GM18498 (cell line): ENCODE measurements at regions not wholly inside any gene's neighbourhood (a gene's known extent, or its start where the extent isn't known, plus 50 kb on each side); places are given as distances from the start of the nearest gene placed in this dataset.

Experiments used
- ATAC-seq: cut with Tn5 transposase; IDR thresholded peaks from one replicate; pipeline ENCODE4 v1.9.1; 2021; ENCODE audit warnings: mild to moderate bottlenecking, moderate library complexity; ENCODE audit not compliant: unreplicated experiment

DNA sequence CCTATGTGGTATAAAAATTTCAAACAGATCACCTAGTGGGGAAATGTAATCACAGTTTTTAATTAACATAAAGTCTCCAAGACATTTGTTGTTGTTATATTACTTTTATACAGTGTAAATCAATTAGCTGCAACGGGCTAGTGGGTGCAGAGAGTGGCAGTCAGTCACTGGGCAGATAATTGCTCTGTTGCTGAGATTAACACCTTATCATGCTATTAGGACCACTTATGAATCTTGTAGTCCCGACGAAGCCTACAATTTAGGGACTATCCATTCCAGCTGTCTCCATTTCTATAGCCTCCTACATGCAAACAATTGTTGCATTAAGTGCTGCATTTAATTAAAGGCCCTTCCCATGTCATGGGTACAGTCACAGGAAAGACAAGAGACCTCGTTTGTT, 158.9 kb upstream of the PROX1 start:
- ATAC-seq: no peak

- no peak for ATAC-seq
Measured at GRCh38 chr1:213829780-213830179, 158.0 kb upstream of the PROX1 start.

- ATAC-seq: no peak
Measured at GRCh38 chr1:213830371-213830770, 157.4 kb upstream of the PROX1 start.

- no peak for ATAC-seq
Measured at GRCh38 chr1:213840575-213840974, 147.2 kb upstream of the PROX1 start.

GRCh38 chr1:213844632-213845031, 143.1 kb upstream of the PROX1 start:
- ATAC-seq: no peak

GRCh38 chr1:213852107-213852506, 135.7 kb upstream of the PROX1 start:
- no peak for ATAC-seq

GRCh38 chr1:213858581-213858980, 129.2 kb upstream of the PROX1 start:
- ATAC-seq: no peak

- ATAC-seq: no peak
Measured at GRCh38 chr1:213861841-213862240, 125.9 kb upstream of the PROX1 start.

GRCh38 chr1:213864091-213864490, 123.7 kb upstream of the PROX1 start:
- ATAC-seq: no peak

- no peak for ATAC-seq
Measured at GRCh38 chr1:213868482-213868881, 119.3 kb upstream of the PROX1 start.

GRCh38 chr1:213871179-213871578, 116.6 kb upstream of the PROX1 start:
- no peak for ATAC-seq

DNA sequence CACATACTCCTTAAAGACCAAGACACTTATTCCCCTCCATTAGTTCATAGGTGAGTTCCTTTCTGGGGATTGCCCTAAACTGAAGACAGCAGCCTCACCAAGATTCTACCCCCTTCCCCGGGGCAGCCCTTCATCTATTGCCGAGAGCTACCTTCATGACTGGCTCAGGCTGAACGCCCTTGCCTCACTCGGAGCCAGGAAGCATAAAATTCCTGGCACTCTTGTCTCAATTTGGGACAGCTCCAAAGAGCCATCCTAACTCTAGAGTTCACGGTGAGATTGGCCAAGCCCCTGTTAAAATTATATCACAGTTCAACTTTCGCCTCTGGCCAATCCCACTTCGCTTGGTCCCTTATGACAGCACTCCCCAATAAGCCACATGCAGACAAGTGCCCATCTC, 113.0 kb upstream of the PROX1 start:
- ATAC-seq: no peak

GRCh38 chr1:213876531-213876930, 111.2 kb upstream of the PROX1 start:
- ATAC-seq: no peak

DNA sequence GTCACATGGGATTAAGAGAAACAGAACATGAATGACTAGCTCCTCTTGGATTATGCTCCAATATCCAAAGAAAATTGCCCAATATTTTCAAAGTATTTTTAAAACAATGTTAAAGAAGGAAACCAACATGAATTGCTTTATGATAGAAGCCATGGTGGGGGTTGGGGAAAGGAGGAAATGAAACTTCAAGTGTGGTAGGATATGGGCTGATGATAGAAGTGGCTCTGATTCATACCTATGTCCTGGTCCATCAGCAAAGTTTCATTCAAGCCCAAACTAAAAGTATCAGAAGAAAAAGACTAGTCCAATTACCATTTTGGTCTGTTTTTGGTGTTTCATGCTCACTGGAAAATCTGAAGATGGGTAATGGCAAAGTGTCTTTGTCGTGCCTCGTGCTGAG, 104.2 kb upstream of the PROX1 start:
- no peak for ATAC-seq

- no peak for ATAC-seq
Measured at GRCh38 chr1:213884402-213884801, 103.4 kb upstream of the PROX1 start.

- no peak for ATAC-seq
Measured at GRCh38 chr1:213884942-213885341, 102.8 kb upstream of the PROX1 start.

DNA sequence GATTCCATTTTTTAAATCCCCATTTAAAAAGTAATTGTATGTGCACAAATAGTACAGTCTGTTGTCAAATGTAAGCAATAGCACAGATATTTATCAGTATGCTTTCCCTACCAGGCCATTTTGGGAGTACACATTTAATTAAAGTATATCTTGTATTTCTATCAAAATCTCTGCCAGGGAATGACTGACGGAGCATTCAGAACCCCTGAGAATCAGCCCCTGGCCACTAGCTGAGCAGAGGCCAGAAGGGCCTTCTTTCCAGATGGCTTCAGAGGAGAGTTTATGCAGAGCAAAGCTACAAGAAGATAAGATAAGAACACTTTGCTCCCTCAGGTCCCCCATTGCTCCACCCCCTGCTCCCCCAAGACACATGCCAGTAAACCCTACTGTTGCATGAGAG, 99.9 kb upstream of the PROX1 start:
- no peak for ATAC-seq

GRCh38 chr1:213891989-213892902, 95.5 kb upstream of the PROX1 start:
- ATAC-seq: no peak

DNA sequence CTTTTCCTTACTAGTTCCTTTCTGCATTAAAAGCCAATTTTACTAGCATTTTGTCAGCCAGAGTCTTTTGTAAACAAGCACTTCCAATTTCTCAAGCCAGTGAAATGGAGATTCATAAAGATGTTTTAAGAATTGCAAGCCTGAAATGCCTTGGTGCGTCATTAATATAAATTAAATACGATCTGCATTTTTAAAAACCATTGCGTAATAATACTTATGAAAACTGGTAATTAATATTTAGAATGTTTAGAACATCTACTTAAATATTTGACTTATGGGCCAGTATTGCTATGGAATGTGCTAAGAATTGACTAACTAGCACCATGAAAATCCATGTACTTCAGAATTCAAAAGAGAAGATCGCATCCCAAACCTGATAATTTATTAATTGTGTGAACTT, 89.1 kb upstream of the PROX1 start:
- ATAC-seq: no peak

DNA sequence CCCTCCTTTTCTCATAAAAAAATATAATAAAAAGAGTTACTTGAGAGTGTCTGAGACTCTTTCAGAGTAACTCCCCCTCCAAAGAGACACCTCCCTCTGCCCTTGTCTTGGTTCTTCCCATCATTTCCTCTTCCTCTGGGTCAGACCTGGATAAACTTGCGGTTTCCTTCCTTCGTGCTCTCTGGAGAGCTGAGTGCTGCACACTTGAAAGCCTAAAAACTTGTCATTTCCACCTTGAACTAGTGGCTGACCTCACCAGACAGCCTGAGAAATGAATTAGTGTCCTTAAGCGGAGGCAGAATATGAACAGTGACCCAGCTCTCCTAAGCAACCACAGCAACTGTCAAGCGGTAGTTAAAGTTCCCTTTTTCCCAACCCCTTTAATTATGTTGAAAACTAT, 88.4 kb upstream of the PROX1 start:
- no peak for ATAC-seq

- no peak for ATAC-seq
Measured at GRCh38 chr1:213905344-213905743, 82.4 kb upstream of the PROX1 start.

GRCh38 chr1:213908521-213908920, 79.3 kb upstream of the PROX1 start:
- no peak for ATAC-seq

DNA sequence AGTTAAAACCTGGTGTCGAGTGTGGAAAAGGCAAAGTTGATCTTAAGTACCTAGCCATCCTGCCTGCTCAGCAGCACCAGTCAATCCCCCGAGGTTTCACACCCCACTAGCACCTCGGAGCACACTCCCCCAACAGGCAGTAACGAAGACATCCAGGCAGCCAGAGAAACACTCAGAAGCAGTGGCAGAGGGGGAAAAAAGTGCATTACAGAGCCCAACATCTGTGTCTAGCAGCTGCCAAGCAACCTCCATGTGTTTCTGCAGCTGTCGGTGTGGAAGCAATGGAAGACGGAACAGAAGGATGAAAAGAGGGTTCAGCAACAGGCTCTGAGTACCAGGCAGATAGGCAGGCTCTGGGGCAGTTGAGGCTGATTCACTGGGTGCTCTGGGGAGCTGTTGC, 73.4 kb upstream of the PROX1 start:
- no peak for ATAC-seq
